B cell (primary cell): ENCODE measurements at regions not wholly inside any gene's neighbourhood (a gene's known extent, or its start where the extent isn't known, plus 50 kb on each side); places are given as distances from the start of the nearest gene placed in this dataset.

Experiments used
- CTCF ChIP-seq: fragments of 200-600 bp; IDR thresholded peaks from one replicate; pipeline ENCODE4 v1.8.0; 2022; ENCODE audit warnings: antibody characterized with exemption, mild to moderate bottlenecking
- EZH2 ChIP-seq: IDR thresholded peaks from 2 replicates; pipeline ENCODE4 v1.6.1; 2012; ENCODE audit warnings: borderline replicate concordance, low read depth, mild to moderate bottlenecking, moderate library complexity, low read length; ENCODE audit not compliant: insufficient read depth, poor library complexity, severe bottlenecking

- no peak for TF ChIP-seq CTCF
- no peak for TF ChIP-seq EZH2
Observed at GRCh38 chr2:89833116-89833779, 1141.8 kb downstream of the RPIA start.
